GM12872 (cell line): ENCODE measurements at regions not wholly inside any gene's neighbourhood (a gene's known extent, or its start where the extent isn't known, plus 50 kb on each side); places are given as distances from the start of the nearest gene placed in this dataset.

Source experiments
- TF ChIP-seq, protein P1 (sequence below): IDR thresholded peaks from 3 replicates; pipeline ENCODE4 v1.5.1; 2011; ENCODE audit warnings: low read depth, mild to moderate bottlenecking, low read length, moderate library complexity; ENCODE audit not compliant: insufficient read depth

DNA sequence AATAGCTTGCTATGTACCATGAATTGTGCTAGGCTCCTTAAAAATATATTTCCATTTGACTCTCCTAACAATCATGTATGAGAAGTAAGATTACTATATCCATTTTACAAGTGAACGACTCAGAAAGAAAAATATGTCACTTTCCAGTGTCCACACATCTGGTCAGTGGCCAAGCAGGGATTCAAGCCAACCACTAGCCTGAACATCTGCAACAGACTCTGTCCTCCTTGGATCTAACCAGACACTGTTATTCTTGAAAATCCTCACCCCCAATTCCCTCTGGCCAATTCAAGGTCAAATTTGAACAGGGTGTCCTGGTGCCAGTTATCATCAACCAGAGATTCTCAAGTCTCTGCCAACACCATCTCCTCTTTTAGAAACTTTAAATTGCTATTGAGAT, 344.1 kb upstream of the WWC1 start:
- TF ChIP-seq, protein P1, sequence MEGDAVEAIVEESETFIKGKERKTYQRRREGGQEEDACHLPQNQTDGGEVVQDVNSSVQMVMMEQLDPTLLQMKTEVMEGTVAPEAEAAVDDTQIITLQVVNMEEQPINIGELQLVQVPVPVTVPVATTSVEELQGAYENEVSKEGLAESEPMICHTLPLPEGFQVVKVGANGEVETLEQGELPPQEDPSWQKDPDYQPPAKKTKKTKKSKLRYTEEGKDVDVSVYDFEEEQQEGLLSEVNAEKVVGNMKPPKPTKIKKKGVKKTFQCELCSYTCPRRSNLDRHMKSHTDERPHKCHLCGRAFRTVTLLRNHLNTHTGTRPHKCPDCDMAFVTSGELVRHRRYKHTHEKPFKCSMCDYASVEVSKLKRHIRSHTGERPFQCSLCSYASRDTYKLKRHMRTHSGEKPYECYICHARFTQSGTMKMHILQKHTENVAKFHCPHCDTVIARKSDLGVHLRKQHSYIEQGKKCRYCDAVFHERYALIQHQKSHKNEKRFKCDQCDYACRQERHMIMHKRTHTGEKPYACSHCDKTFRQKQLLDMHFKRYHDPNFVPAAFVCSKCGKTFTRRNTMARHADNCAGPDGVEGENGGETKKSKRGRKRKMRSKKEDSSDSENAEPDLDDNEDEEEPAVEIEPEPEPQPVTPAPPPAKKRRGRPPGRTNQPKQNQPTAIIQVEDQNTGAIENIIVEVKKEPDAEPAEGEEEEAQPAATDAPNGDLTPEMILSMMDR = no peak

DNA sequence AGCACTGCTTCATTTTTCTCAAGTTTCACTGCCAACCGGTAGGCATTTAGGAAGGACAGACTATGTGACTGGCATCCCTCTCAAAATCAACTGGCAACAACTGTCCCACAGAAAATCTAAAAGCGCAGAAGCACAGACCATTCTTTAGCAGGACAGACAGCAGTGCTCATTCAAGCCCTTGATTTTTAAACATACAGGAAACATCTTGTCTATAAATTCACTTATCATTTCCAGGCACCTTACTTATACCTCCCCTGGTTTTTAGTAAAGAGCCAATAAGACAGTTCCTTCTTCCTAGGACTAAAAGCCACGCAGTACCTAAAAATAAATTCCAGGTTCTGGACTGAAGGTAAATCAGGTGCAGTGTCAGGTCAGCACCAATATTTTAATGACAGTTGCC, 343.2 kb upstream of the WWC1 start:
- TF ChIP-seq, protein P1 = no peak

DNA sequence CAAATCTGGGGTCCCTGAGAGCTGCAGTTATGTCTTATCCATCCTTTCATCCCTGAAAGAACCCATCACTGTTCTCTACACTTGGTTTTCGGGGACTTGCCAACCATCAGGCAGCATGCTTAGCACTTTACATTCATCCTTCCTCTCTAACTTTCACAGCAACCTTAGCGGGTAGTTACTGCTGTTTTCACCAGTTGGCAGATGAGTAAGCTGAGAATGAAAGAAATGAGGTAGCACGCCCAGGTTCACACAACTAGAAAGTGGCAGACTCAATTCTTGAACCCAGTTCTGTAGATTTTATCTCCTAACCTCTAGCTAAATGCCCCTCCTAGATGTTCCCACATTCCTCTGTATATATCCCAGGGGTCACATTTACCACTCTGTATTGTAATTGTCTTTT, 342.0 kb upstream of the WWC1 start:
- TF ChIP-seq, protein P1 = no peak

DNA sequence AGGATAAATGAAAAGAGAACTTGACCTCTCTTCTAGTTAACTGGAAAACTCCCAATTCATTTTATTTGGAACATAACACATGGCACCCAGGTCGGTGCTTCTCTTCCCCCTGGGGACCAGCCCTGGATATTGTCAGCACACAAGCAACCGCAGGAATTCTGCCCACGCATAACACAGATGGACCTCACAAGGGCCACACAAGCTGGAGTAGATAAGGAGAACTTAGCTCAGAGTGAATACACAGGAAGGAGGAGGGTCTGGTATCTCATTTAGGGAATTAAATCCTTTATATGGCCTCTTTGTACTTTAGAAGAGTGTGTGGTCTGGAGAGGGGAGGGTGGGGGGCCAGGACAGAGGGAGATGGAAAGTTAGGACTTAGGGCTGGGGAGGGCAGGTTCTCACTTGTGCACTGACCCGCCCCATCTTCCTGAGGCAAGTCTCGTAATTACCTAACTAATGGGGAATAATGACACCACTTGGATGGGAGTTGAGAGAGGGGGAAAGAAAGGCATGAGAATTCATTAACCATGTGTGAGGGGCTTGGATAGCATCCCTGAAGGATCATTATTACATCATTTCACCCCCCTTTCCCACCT, 341.2 kb upstream of the WWC1 start:
- TF ChIP-seq, protein P1 = no peak

DNA sequence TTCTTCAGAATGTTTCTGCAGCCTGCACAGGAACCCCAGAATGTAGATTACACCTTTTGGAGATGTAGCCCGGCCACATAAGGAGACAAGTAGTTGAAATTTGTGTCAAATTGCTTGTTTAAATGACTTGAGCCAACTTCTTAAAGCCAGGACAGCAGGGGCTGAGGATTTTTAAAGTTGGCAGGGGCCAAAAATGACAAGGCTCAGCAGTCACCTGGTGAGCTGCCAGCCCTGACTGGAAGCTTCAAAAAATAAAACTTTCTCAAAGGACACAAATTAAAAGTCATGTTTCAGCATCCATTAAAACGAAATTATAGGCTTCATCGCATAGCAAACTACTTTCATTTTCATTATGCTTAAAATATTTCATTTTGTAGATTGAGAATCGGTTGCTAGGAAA, 340.3 kb upstream of the WWC1 start:
- TF ChIP-seq, protein P1 = no peak

DNA sequence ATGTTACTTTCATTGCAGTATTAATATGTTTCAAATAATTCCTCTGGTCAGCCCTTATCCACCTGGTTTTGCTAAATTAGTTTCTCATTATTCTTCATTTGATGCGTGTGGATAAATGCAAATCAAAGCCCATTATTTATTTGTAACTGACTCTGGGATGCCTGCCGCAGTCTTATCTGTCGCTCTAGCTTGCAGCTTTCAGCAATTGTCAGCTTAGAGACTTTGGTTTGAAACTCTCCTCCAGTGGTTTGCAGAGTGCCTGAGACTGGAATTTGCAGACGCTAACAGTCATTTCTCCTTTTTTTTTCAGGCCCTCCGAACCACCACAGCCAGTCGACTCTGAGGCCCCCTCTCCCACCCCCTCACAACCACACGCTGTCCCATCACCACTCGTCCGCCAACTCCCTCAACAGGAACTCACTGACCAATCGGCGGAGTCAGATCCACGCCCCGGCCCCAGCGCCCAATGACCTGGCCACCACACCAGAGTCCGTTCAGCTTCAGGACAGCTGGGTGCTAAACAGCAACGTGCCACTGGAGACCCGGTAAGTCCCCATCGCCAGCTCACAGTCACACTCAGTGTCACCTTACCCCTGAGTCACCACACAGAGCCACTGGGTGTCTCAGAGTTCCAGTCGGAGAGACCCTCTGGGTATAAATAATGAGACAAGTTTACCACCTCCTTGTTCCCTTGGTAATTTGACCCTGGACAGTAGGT, 339.0 kb upstream of the WWC1 start:
- TF ChIP-seq, protein P1 = no peak

DNA sequence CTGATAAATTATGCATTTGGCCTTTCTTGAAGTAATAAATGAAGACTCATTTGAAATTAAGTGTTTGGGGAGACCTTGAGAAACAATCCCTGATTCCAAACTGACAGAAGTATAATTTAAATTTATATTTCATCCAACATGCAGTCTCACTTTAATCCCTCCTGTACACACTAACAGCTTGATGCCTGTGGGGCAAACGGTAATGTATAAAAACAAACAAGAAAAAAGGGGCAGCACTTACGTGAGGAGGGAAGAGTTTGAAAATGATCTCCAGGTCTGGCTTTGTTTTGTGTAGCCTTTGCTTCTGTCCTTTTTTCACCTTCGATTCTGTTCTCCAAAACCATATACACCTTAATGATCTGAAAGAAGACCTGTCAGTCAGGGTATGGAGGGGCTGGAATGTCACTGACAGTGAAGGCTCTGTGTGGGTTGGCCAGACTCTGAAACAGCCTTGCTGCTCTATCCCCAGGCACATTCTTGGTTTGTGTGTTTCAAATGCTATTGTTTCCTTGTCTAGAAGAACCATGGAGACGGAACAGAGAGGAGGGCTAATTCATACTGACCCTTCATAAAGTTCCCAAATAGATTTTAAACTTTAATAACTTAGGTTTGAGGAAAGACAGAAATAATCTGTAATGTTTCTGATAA, 338.2 kb upstream of the WWC1 start:
- TF ChIP-seq, protein P1 = no peak
